ENCODE measurements at regions not wholly inside any gene's neighbourhood (a gene's known extent, or its start where the extent isn't known, plus 50 kb on each side); places are given as distances from the start of the nearest gene placed in this dataset.

DNA sequence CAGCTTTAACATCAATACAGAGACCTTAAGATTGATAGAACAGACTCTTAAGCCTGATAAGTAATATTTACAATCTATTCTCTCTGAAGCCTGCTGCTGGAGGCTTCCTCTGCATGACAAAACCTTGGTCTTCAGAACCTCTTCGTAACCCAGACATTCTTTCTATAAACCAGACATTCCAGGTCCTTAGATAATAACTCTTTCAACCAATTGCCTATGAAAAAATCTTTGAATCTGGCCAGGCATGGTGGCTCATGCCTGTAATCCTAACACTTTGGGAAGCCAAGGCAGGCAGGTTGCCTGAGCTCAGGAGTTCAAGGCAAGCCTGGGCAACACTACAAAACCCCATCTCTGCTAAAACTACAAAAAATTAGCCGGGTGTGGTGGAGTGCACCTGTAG lies 327.8 kb downstream of the ENC1 start:
- intact Hi-C loops (cut with micrococcal nuclease; ENCODE audit: unreplicated experiment), result no loop called here
- H3K4me3 ChIP-seq (ENCODE audit: low read depth, low read length), result no peak overlapping the region
- TF ChIP-seq, protein P1, sequence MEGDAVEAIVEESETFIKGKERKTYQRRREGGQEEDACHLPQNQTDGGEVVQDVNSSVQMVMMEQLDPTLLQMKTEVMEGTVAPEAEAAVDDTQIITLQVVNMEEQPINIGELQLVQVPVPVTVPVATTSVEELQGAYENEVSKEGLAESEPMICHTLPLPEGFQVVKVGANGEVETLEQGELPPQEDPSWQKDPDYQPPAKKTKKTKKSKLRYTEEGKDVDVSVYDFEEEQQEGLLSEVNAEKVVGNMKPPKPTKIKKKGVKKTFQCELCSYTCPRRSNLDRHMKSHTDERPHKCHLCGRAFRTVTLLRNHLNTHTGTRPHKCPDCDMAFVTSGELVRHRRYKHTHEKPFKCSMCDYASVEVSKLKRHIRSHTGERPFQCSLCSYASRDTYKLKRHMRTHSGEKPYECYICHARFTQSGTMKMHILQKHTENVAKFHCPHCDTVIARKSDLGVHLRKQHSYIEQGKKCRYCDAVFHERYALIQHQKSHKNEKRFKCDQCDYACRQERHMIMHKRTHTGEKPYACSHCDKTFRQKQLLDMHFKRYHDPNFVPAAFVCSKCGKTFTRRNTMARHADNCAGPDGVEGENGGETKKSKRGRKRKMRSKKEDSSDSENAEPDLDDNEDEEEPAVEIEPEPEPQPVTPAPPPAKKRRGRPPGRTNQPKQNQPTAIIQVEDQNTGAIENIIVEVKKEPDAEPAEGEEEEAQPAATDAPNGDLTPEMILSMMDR (IDR thresholded peaks at IDR 0.05; ENCODE audit: insufficient read depth in 1 of 2, low read depth in 1 of 2, low read length in 1 of 2, severe bottlenecking in 1 of 2, unreplicated experiment in 1 of 2), result no peak
- no peaks in the 10 kb centered on the region for H3K9me3 ChIP-seq
- Mint-ChIP-seq H3K4me3 (ENCODE audit: unreplicated experiment) (no peak overlapping the region), H3K4me1 (ENCODE audit: low read depth, unreplicated experiment) (peaks cover 20% of the 10 kb centered on the region), H3K36me3 (ENCODE audit: insufficient read depth, unreplicated experiment) (no peaks in the 10 kb centered on the region), H3K9me3 (ENCODE audit: unreplicated experiment) (peaks cover 8% of the 10 kb centered on the region), H3K27me3 (ENCODE audit: insufficient read depth, unreplicated experiment) (no peaks in the 10 kb centered on the region), H3K27ac (ENCODE audit: unreplicated experiment) (no peak overlapping the region)
- peaks cover 38% of the 10 kb centered on the region for H3K4me1 ChIP-seq
- no peaks in the 10 kb centered on the region for H3K27me3 ChIP-seq (replicated peaks; ENCODE audit: control insufficient read depth, insufficient read depth, low read length)
- no peak for DNase-seq
- POLR2A ChIA-PET, result no interaction called here
- CTCF ChIA-PET, result no interaction called here
- H3K36me3 ChIP-seq (ENCODE audit: control insufficient read depth, insufficient read depth, low read length), result no peaks in the 10 kb centered on the region
- no TSS peak for BruUV-seq (replicated peaks)

DNA sequence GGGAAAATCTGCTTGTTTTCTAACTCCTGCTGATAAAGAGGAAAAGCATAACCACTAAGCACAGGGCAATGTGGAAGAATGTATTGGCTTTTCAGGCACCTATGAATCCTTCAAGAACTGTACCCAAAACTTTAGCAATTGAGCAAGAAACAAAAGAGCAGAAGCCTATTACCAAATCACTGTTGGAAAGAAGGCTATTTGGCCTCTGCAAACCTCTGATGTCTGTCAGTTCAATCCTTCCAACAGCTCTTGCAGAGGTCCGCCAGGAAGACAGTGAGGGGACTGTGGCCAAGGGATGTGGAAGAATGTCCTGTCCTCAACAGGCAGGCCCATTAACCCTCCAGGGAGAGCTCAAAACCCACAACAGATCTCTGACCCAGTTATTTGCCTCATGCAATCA lies 328.6 kb downstream of the ENC1 start:
- BruUV-seq (replicated peaks), result no TSS peak

DNA sequence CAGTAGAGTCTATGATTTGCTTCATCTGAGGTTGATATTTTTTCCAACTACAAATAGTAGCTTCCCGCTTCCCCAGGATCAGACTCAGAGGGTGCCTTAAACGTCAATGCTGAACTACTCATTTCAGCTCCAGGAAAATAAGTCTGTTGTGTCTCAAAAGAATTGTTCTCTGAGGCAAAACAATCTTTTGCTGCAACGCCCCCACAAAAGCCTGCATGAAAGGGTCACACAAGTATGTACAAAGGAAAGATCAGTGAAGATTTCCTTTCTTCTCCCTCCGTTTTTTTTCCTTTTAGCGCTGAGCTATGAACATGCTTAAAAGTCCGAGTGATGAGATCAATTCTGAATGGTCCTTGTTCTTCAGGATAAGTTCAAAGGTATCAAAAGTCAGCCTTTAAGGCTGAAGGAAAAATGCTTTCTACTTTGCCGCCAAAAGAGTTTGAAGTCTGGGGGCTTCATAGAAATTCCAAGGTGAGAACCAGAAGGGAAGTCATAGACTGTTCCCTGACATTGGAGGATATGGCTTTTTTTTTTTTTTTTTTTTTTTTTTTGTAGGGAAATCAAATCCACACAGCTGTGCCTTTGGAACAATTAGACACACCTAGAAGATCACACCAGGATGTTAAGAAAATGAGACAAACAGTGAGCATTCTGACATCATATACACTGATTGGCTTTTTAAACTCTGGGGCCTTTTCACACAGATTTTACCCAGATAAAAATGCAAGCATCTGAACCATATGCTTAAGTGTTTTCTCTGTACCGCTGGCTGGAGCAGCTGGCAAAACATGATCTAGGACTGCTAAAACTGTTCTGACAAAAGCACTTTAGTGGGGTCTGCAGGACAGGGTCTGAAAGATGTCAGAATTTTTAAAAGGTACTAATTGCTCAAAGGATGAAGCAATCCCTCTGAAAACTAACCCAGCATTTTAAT lies 329.3 kb downstream of the ENC1 start:
- Mint-ChIP-seq H3K4me3 (ENCODE audit: unreplicated experiment) (no peak overlapping the region), H3K4me1 (ENCODE audit: low read depth, unreplicated experiment) (peaks cover 13% of the 10 kb centered on the region), H3K27me3 (ENCODE audit: insufficient read depth, unreplicated experiment) (no peaks in the 10 kb centered on the region), H3K27ac (ENCODE audit: unreplicated experiment) (no peak overlapping the region), H3K9me3 (ENCODE audit: unreplicated experiment) (peaks cover 8% of the 10 kb centered on the region), H3K36me3 (ENCODE audit: insufficient read depth, unreplicated experiment) (no peaks in the 10 kb centered on the region)
- H3K4me1 ChIP-seq, result peaks cover 32% of the 10 kb centered on the region
- CTCF ChIA-PET, result no interaction called here
- no peaks in the 10 kb centered on the region for H3K9me3 ChIP-seq
- no TSS peak for BruUV-seq (replicated peaks)
- H3K4me3 ChIP-seq (ENCODE audit: low read depth, low read length), result no peak overlapping the region
- POLR2A ChIA-PET, result no interaction called here
- DNase-seq, result no peak
- TF ChIP-seq, protein P1 (IDR thresholded peaks at IDR 0.05; ENCODE audit: insufficient read depth in 1 of 2, low read depth in 1 of 2, low read length in 1 of 2, severe bottlenecking in 1 of 2, unreplicated experiment in 1 of 2), result no peak
- no peaks in the 10 kb centered on the region for H3K27me3 ChIP-seq (replicated peaks; ENCODE audit: control insufficient read depth, insufficient read depth, low read length)
- intact Hi-C loops (cut with micrococcal nuclease; ENCODE audit: unreplicated experiment), result no loop called here
- H3K36me3 ChIP-seq (ENCODE audit: control insufficient read depth, insufficient read depth, low read length), result no peaks in the 10 kb centered on the region

More for the DNA sequence above, 328.6 kb downstream of the ENC1 start:
- no peak for DNase-seq
- no peaks in the 10 kb centered on the region for H3K9me3 ChIP-seq
- no peaks in the 10 kb centered on the region for H3K36me3 Mint-ChIP-seq (ENCODE audit: insufficient read depth, unreplicated experiment)
- CTCF ChIA-PET, result no interaction called here
- H3K4me1 ChIP-seq, result peaks cover 38% of the 10 kb centered on the region
- no peak overlapping the region for H3K4me3 ChIP-seq (ENCODE audit: low read depth, low read length)
- no peaks in the 10 kb centered on the region for H3K27me3 Mint-ChIP-seq (ENCODE audit: insufficient read depth, unreplicated experiment)
- no peaks in the 10 kb centered on the region for H3K36me3 ChIP-seq (ENCODE audit: control insufficient read depth, insufficient read depth, low read length)
- peaks cover 20% of the 10 kb centered on the region for H3K4me1 Mint-ChIP-seq (ENCODE audit: low read depth, unreplicated experiment)
- POLR2A ChIA-PET, result no interaction called here
- H3K27me3 ChIP-seq (replicated peaks; ENCODE audit: control insufficient read depth, insufficient read depth, low read length), result no peaks in the 10 kb centered on the region
- TF ChIP-seq, protein P1 (IDR thresholded peaks at IDR 0.05; ENCODE audit: insufficient read depth in 1 of 2, low read depth in 1 of 2, low read length in 1 of 2, severe bottlenecking in 1 of 2, unreplicated experiment in 1 of 2), result no peak
- no peak overlapping the region for H3K27ac Mint-ChIP-seq (ENCODE audit: unreplicated experiment)
- no peak overlapping the region for H3K4me3 Mint-ChIP-seq (ENCODE audit: unreplicated experiment)
- peaks cover 8% of the 10 kb centered on the region for H3K9me3 Mint-ChIP-seq (ENCODE audit: unreplicated experiment)
- intact Hi-C loops (cut with micrococcal nuclease; ENCODE audit: unreplicated experiment), result no loop called here
